Panc1 (cell line): ENCODE measurements at regions not wholly inside any gene's neighbourhood (a gene's known extent, or its start where the extent isn't known, plus 50 kb on each side); places are given as distances from the start of the nearest gene placed in this dataset.

ENCODE experiments used
- ATAC-seq: fragments of 200-7000 bp; cut with Tn5 transposase; 2 replicates; pipeline ENCODE4 v1.9.1; 2020; ENCODE audit warnings: mild to moderate bottlenecking, moderate library complexity
- BruUV-seq: library from RNA; stranded (reverse); fragments of 400-500 nt; replicated peaks from 2 replicates; lab custom pipeline; 2021; lab: Mats Ljungman, UMichigan
- CTCF ChIA-PET: fragments of 300-600 bp; sonication (Branson Sonifier 250); formaldehyde crosslinking; loops from one replicate; lab custom pipeline; 2022; ENCODE audit warnings: antibody characterized with exemption; lab: Charles Lee
- POLR2A ChIA-PET: fragments of 300-600 bp; sonication (Branson Sonifier 250); formaldehyde crosslinking; loops from one replicate; lab custom pipeline; 2022; ENCODE audit warnings: antibody characterized with exemption; lab: Charles Lee
- DNase-seq: peaks from one replicate; pipeline ENCODE4 v3.0.0-alpha.2; 2010; ENCODE audit warnings: low read depth, low spot score
- H3K27ac ChIP-seq: 2 replicates; pipeline ENCODE4 v1.5.1; 2011; ENCODE audit warnings: mild to moderate bottlenecking, low read length, inconsistent platforms
- H3K27me3 ChIP-seq: fragments of 200-500 bp; sonication (Bioruptor generic); 2 replicates; pipeline ENCODE4 v1.6.0; 2014; ENCODE audit warnings: low read length, inconsistent platforms; ENCODE audit not compliant: control insufficient read depth, insufficient read depth
- H3K36me3 ChIP-seq: fragments of 200-500 bp; sonication (Bioruptor generic); 2 replicates; pipeline ENCODE4 v1.5.1; 2014; ENCODE audit warnings: inconsistent platforms, mild to moderate bottlenecking, low read length, moderate library complexity; ENCODE audit not compliant: control insufficient read depth, insufficient read depth
- H3K4me1 ChIP-seq: 2 replicates; pipeline ENCODE4 v1.5.1; 2011; ENCODE audit warnings: inconsistent platforms, mild to moderate bottlenecking, low read length, moderate library complexity; ENCODE audit not compliant: control insufficient read depth, insufficient read depth
- H3K4me3 ChIP-seq, 2 experiments: 2 replicates each; pipeline ENCODE4 v1.5.1; 2011 to 2012; ENCODE audit warnings: low read depth in 2 of 2, low read length in 2 of 2, mild to moderate bottlenecking in 2 of 2, inconsistent platforms in 1 of 2, moderate library complexity in 1 of 2
- H3K9me3 ChIP-seq: fragments of 200-500 bp; sonication (Bioruptor generic); 2 replicates; pipeline ENCODE4 v1.5.1; 2014; ENCODE audit warnings: low read depth, mild to moderate bottlenecking, inconsistent platforms, low read length, moderate library complexity; ENCODE audit not compliant: control insufficient read depth, insufficient read depth
- POLR2AphosphoS5 ChIP-seq: IDR thresholded peaks from 2 replicates; pipeline ENCODE4 v1.6.1; 2012; ENCODE audit warnings: mild to moderate bottlenecking, low read depth, low read length, moderate library complexity
- SIN3A ChIP-seq: IDR thresholded peaks from 2 replicates; pipeline ENCODE4 v1.6.1; 2012; ENCODE audit warnings: low read depth, mild to moderate bottlenecking, low read length, moderate library complexity, borderline replicate concordance; ENCODE audit not compliant: insufficient read depth
- TCF7L2 ChIP-seq: IDR thresholded peaks from 2 replicates; pipeline ENCODE4 v1.6.1; 2011; ENCODE audit warnings: mild to moderate bottlenecking, low read depth, low read length, inconsistent platforms
- in situ Hi-C: cut with HindIII; loops from 2 replicates; pipeline ENCODE4 v1.10.0; 2016; ENCODE audit warnings: low sequenced_read_pairs, low pct_unique_long_range_greater_than_20kb
- intact Hi-C: fragments of 100-400 bp; cut with micrococcal nuclease; formaldehyde crosslinking; loops from one replicate; pipeline ENCODE4 v1.10.0; 2022; ENCODE audit not compliant: unreplicated experiment
- TF ChIP-seq, protein P1 (sequence below), 2 experiments: IDR thresholded peaks; 2 replicates each; pipeline ENCODE4 v1.6.1; 2011 to 2012; ENCODE audit warnings: low read depth in 2 of 2, control low read depth in 1 of 2, low read length in 1 of 2, mild to moderate bottlenecking in 1 of 2, moderate library complexity in 1 of 2; ENCODE audit not compliant: insufficient read depth in 1 of 2
- TF ChIP-seq, protein P2 (sequence below): fragments of 450-650 bp; IDR thresholded peaks from 2 replicates; pipeline ENCODE4 v1.5.1; 2017; ENCODE audit warnings: mild to moderate bottlenecking

GRCh38 chr3:66762916-66763693 is 235.0 kb upstream of the KBTBD8 start:
- no peak overlapping the region for H3K4me3 ChIP-seq
- no peak overlapping the region for H3K27ac ChIP-seq
- DNase-seq, result no peak
- no peaks in the 10 kb centered on the region for H3K36me3 ChIP-seq
- in situ Hi-C loops (no loop called here), intact Hi-C loops (no loop called here)
- H3K27me3 ChIP-seq, result no peaks in the 10 kb centered on the region
- H3K4me1 ChIP-seq, result no peaks in the 10 kb centered on the region
- ChIA-PET POLR2A (no interaction called here), CTCF (no interaction called here)
- BruUV-seq, result no TSS peak
- no peak for ATAC-seq
- no peaks in the 10 kb centered on the region for H3K9me3 ChIP-seq
- TF ChIP-seq, protein P1, sequence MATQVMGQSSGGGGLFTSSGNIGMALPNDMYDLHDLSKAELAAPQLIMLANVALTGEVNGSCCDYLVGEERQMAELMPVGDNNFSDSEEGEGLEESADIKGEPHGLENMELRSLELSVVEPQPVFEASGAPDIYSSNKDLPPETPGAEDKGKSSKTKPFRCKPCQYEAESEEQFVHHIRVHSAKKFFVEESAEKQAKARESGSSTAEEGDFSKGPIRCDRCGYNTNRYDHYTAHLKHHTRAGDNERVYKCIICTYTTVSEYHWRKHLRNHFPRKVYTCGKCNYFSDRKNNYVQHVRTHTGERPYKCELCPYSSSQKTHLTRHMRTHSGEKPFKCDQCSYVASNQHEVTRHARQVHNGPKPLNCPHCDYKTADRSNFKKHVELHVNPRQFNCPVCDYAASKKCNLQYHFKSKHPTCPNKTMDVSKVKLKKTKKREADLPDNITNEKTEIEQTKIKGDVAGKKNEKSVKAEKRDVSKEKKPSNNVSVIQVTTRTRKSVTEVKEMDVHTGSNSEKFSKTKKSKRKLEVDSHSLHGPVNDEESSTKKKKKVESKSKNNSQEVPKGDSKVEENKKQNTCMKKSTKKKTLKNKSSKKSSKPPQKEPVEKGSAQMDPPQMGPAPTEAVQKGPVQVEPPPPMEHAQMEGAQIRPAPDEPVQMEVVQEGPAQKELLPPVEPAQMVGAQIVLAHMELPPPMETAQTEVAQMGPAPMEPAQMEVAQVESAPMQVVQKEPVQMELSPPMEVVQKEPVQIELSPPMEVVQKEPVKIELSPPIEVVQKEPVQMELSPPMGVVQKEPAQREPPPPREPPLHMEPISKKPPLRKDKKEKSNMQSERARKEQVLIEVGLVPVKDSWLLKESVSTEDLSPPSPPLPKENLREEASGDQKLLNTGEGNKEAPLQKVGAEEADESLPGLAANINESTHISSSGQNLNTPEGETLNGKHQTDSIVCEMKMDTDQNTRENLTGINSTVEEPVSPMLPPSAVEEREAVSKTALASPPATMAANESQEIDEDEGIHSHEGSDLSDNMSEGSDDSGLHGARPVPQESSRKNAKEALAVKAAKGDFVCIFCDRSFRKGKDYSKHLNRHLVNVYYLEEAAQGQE (IDR thresholded peaks at IDR 0.05; ENCODE audit: insufficient read depth in 1 of 2, low read depth in 2 of 2, low read length in 1 of 2), result no peak
- no peak for TF ChIP-seq TCF7L2
- TF ChIP-seq, protein P2, sequence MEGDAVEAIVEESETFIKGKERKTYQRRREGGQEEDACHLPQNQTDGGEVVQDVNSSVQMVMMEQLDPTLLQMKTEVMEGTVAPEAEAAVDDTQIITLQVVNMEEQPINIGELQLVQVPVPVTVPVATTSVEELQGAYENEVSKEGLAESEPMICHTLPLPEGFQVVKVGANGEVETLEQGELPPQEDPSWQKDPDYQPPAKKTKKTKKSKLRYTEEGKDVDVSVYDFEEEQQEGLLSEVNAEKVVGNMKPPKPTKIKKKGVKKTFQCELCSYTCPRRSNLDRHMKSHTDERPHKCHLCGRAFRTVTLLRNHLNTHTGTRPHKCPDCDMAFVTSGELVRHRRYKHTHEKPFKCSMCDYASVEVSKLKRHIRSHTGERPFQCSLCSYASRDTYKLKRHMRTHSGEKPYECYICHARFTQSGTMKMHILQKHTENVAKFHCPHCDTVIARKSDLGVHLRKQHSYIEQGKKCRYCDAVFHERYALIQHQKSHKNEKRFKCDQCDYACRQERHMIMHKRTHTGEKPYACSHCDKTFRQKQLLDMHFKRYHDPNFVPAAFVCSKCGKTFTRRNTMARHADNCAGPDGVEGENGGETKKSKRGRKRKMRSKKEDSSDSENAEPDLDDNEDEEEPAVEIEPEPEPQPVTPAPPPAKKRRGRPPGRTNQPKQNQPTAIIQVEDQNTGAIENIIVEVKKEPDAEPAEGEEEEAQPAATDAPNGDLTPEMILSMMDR, result no peak
- TF ChIP-seq SIN3A, result no peak
- TF ChIP-seq POLR2AphosphoS5, result no peak

GRCh38 chr3:66778107-66778506 is 220.0 kb upstream of the KBTBD8 start:
- ChIA-PET POLR2A (no interaction called here), CTCF (no interaction called here)
- no peaks in the 10 kb centered on the region for H3K27me3 ChIP-seq
- ATAC-seq, result no peak
- no TSS peak for BruUV-seq
- no peak for DNase-seq
- no peaks in the 10 kb centered on the region for H3K4me1 ChIP-seq
- H3K27ac ChIP-seq, result no peak overlapping the region
- intact Hi-C loops, result no loop called here
- H3K36me3 ChIP-seq, result no peaks in the 10 kb centered on the region
- H3K4me3 ChIP-seq, result no peak overlapping the region
- H3K9me3 ChIP-seq, result no peaks in the 10 kb centered on the region
- in situ Hi-C loops, result no loop called here
- TF ChIP-seq, protein P1 (IDR thresholded peaks at IDR 0.05; ENCODE audit: insufficient read depth in 1 of 2, low read depth in 2 of 2, low read length in 1 of 2), result no peak
- TF ChIP-seq POLR2AphosphoS5 (no peak), TCF7L2 (no peak), SIN3A (no peak)
- TF ChIP-seq, protein P2, result no peak
